ENCODE measurements at regions not wholly inside any gene's neighbourhood (a gene's known extent, or its start where the extent isn't known, plus 50 kb on each side); places are given as distances from the start of the nearest gene placed in this dataset.

DNA sequence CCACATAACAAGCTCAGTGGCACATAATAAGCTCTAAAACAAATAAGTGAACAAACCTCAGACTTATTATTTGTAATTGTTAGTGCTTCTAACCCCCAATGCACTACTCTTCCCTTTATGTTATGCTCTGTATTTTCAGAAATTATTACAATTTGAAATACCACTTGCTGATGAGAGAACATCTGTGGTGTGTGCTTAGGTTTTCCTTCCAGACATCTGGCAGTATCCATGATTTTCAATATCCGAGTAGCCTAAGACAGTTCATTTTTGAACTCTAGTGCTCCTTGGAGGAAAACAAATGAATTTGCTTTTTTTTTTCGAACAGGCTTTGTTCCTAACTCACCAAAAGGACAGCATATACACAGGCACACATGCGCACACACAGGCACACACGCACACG, 278.7 kb upstream of the CLNK start:
- no peak for TF ChIP-seq ZNF202 (tag by site-specific recombination; IDR thresholded peaks at IDR 0.05; ENCODE audit: borderline replicate concordance)
- no peak for TF ChIP-seq ZNF670 (tag by site-specific recombination; IDR thresholded peaks at IDR 0.05; ENCODE audit: low read depth)
- no peak for TF ChIP-seq ZBTB44 (tag by site-specific recombination; IDR thresholded peaks at IDR 0.05)
- TF ChIP-seq KLF1 (tag by site-specific recombination; IDR thresholded peaks at IDR 0.05) = no peak
- TF ChIP-seq SCRT1 (tag by site-specific recombination; IDR thresholded peaks at IDR 0.05; ENCODE audit: borderline replicate concordance) = no peak
- TF ChIP-seq ZNF148 (tag by site-specific recombination; IDR thresholded peaks at IDR 0.05; ENCODE audit: borderline replicate concordance) = no peak
- no peak for TF ChIP-seq ZNF548 (tag by site-specific recombination; IDR thresholded peaks at IDR 0.05)
- no peak for TF ChIP-seq ZNF560 (tag by site-specific recombination; IDR thresholded peaks at IDR 0.05; ENCODE audit: borderline replicate concordance)
- TF ChIP-seq ZNF488 (tag by site-specific recombination; IDR thresholded peaks at IDR 0.05) = no peak
- no peak for TF ChIP-seq MYNN (tag by site-specific recombination; IDR thresholded peaks at IDR 0.05; ENCODE audit: borderline replicate concordance)
- TF ChIP-seq ZNF623 (tag by site-specific recombination; IDR thresholded peaks at IDR 0.05) = no peak
- TF ChIP-seq, protein P1, sequence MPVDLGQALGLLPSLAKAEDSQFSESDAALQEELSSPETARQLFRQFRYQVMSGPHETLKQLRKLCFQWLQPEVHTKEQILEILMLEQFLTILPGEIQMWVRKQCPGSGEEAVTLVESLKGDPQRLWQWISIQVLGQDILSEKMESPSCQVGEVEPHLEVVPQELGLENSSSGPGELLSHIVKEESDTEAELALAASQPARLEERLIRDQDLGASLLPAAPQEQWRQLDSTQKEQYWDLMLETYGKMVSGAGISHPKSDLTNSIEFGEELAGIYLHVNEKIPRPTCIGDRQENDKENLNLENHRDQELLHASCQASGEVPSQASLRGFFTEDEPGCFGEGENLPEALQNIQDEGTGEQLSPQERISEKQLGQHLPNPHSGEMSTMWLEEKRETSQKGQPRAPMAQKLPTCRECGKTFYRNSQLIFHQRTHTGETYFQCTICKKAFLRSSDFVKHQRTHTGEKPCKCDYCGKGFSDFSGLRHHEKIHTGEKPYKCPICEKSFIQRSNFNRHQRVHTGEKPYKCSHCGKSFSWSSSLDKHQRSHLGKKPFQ (tag by site-specific recombination; IDR thresholded peaks at IDR 0.05) = no peak
- no peak for TF ChIP-seq ZNF837 (tag by site-specific recombination; IDR thresholded peaks at IDR 0.05)
- no peak for TF ChIP-seq ZNF514 (tag by site-specific recombination; IDR thresholded peaks at IDR 0.05)
- TF ChIP-seq, protein P2, sequence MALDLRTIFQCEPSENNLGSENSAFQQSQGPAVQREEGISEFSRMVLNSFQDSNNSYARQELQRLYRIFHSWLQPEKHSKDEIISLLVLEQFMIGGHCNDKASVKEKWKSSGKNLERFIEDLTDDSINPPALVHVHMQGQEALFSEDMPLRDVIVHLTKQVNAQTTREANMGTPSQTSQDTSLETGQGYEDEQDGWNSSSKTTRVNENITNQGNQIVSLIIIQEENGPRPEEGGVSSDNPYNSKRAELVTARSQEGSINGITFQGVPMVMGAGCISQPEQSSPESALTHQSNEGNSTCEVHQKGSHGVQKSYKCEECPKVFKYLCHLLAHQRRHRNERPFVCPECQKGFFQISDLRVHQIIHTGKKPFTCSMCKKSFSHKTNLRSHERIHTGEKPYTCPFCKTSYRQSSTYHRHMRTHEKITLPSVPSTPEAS (tag by site-specific recombination; IDR thresholded peaks at IDR 0.05) = no peak
- TF ChIP-seq, protein P3, sequence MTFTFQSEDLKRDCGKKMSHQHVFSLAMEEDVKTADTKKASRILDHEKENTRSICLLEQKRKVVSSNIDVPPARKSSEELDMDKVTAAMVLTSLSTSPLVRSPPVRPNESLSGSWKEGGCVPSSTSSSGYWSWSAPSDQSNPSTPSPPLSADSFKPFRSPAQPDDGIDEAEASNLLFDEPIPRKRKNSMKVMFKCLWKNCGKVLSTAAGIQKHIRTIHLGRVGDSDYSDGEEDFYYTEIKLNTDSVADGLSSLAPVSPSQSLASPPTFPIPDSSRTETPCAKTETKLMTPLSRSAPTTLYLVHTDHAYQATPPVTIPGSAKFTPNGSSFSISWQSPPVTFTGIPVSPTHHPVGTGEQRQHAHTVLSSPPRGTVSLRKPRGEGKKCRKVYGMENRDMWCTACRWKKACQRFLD (tag by site-specific recombination; IDR thresholded peaks at IDR 0.05) = no peak
- no peak for TF ChIP-seq ZNF19 (tag by site-specific recombination; IDR thresholded peaks at IDR 0.05; ENCODE audit: low read depth)
- TF ChIP-seq ZBTB21 (tag by site-specific recombination; IDR thresholded peaks at IDR 0.05) = no peak
- no peak for TF ChIP-seq OVOL3 (tag by site-specific recombination; IDR thresholded peaks at IDR 0.05)
- TF ChIP-seq ZBTB48 (tag by site-specific recombination; IDR thresholded peaks at IDR 0.05) = no peak
- ChIA-PET POLR2A (no interaction called here), CTCF (no interaction called here)
- Histone ChIP-seq H3K36me3 (ENCODE audit: control insufficient read depth in 2 of 2, insufficient read depth in 1 of 2, low read length in 2 of 2) (no peaks in the 10 kb centered on the region), H3K27ac (ENCODE audit: extremely low read depth, low read depth, low read length) (no peak overlapping the region), H3K4me1 (ENCODE audit: control insufficient read depth, insufficient read depth, low read length) (no peaks in the 10 kb centered on the region), H3K4me3 (ENCODE audit: low read depth, low read length) (no peak overlapping the region), H3K9me3 (ENCODE audit: control insufficient read depth, insufficient read depth, low read depth, low read length) (no peaks in the 10 kb centered on the region)
